Panc1 (cell line): ENCODE measurements at regions not wholly inside any gene's neighbourhood (a gene's known extent, or its start where the extent isn't known, plus 50 kb on each side); places are given as distances from the start of the nearest gene placed in this dataset.

Experiments used
- ATAC-seq: fragments of 200-7000 bp; cut with Tn5 transposase; 2 replicates; pipeline ENCODE4 v1.9.1; 2020; ENCODE audit warnings: mild to moderate bottlenecking, moderate library complexity
- BruUV-seq: library from RNA; stranded (reverse); fragments of 400-500 nt; replicated peaks from 2 replicates; lab custom pipeline; 2021; lab: Mats Ljungman, UMichigan
- CTCF ChIA-PET: fragments of 300-600 bp; sonication (Branson Sonifier 250); formaldehyde crosslinking; loops from one replicate; lab custom pipeline; 2022; ENCODE audit warnings: antibody characterized with exemption; lab: Charles Lee
- POLR2A ChIA-PET: fragments of 300-600 bp; sonication (Branson Sonifier 250); formaldehyde crosslinking; loops from one replicate; lab custom pipeline; 2022; ENCODE audit warnings: antibody characterized with exemption; lab: Charles Lee
- DNase-seq: peaks from one replicate; pipeline ENCODE4 v3.0.0-alpha.2; 2010; ENCODE audit warnings: low read depth, low spot score
- H3K27ac ChIP-seq: 2 replicates; pipeline ENCODE4 v1.5.1; 2011; ENCODE audit warnings: mild to moderate bottlenecking, low read length, inconsistent platforms
- H3K27me3 ChIP-seq: fragments of 200-500 bp; sonication (Bioruptor generic); 2 replicates; pipeline ENCODE4 v1.6.0; 2014; ENCODE audit warnings: low read length, inconsistent platforms; ENCODE audit not compliant: control insufficient read depth, insufficient read depth
- H3K36me3 ChIP-seq: fragments of 200-500 bp; sonication (Bioruptor generic); 2 replicates; pipeline ENCODE4 v1.5.1; 2014; ENCODE audit warnings: inconsistent platforms, mild to moderate bottlenecking, low read length, moderate library complexity; ENCODE audit not compliant: control insufficient read depth, insufficient read depth
- H3K4me1 ChIP-seq: 2 replicates; pipeline ENCODE4 v1.5.1; 2011; ENCODE audit warnings: inconsistent platforms, mild to moderate bottlenecking, low read length, moderate library complexity; ENCODE audit not compliant: control insufficient read depth, insufficient read depth
- H3K4me3 ChIP-seq, 2 experiments: 2 replicates each; pipeline ENCODE4 v1.5.1; 2011 to 2012; ENCODE audit warnings: low read depth in 2 of 2, low read length in 2 of 2, mild to moderate bottlenecking in 2 of 2, inconsistent platforms in 1 of 2, moderate library complexity in 1 of 2
- H3K9me3 ChIP-seq: fragments of 200-500 bp; sonication (Bioruptor generic); 2 replicates; pipeline ENCODE4 v1.5.1; 2014; ENCODE audit warnings: low read depth, mild to moderate bottlenecking, inconsistent platforms, low read length, moderate library complexity; ENCODE audit not compliant: control insufficient read depth, insufficient read depth
- CTCF ChIP-seq: fragments of 450-650 bp; IDR thresholded peaks from 2 replicates; pipeline ENCODE4 v1.5.1; 2017; ENCODE audit warnings: mild to moderate bottlenecking
- POLR2AphosphoS5 ChIP-seq: IDR thresholded peaks from 2 replicates; pipeline ENCODE4 v1.6.1; 2012; ENCODE audit warnings: mild to moderate bottlenecking, low read depth, low read length, moderate library complexity
- SIN3A ChIP-seq: IDR thresholded peaks from 2 replicates; pipeline ENCODE4 v1.6.1; 2012; ENCODE audit warnings: low read depth, mild to moderate bottlenecking, low read length, moderate library complexity, borderline replicate concordance; ENCODE audit not compliant: insufficient read depth
- TCF7L2 ChIP-seq: IDR thresholded peaks from 2 replicates; pipeline ENCODE4 v1.6.1; 2011; ENCODE audit warnings: mild to moderate bottlenecking, low read depth, low read length, inconsistent platforms
- in situ Hi-C: cut with HindIII; loops from 2 replicates; pipeline ENCODE4 v1.10.0; 2016; ENCODE audit warnings: low sequenced_read_pairs, low pct_unique_long_range_greater_than_20kb
- intact Hi-C: fragments of 100-400 bp; cut with micrococcal nuclease; formaldehyde crosslinking; loops from one replicate; pipeline ENCODE4 v1.10.0; 2022; ENCODE audit not compliant: unreplicated experiment
- TF ChIP-seq, protein P1 (sequence below), 2 experiments: IDR thresholded peaks; 2 replicates each; pipeline ENCODE4 v1.6.1; 2011 to 2012; ENCODE audit warnings: low read depth in 2 of 2, control low read depth in 1 of 2, low read length in 1 of 2, mild to moderate bottlenecking in 1 of 2, moderate library complexity in 1 of 2; ENCODE audit not compliant: insufficient read depth in 1 of 2

GRCh38 chr15:31433091-31433490 is 106.5 kb downstream of the KLF13 start:
- CTCF ChIA-PET, result interaction anchor here (0.6 kb wide), 1 partner anchor 9 kb away, joined by 6 read pairs; no protein-coding TSS in a partner anchor
- Histone ChIP-seq H3K27ac (no peak overlapping the region), H3K27me3 (no peaks in the 10 kb centered on the region), H3K4me1 (0 out of 2 replicates have a peak, but pooled peaks cover 3% of the 10 kb centered on the region), H3K4me3 (no peak overlapping the region), H3K9me3 (no peaks in the 10 kb centered on the region), H3K36me3 (no peaks in the 10 kb centered on the region)
- no peak for TF ChIP-seq TCF7L2
- TF ChIP-seq, protein P1, sequence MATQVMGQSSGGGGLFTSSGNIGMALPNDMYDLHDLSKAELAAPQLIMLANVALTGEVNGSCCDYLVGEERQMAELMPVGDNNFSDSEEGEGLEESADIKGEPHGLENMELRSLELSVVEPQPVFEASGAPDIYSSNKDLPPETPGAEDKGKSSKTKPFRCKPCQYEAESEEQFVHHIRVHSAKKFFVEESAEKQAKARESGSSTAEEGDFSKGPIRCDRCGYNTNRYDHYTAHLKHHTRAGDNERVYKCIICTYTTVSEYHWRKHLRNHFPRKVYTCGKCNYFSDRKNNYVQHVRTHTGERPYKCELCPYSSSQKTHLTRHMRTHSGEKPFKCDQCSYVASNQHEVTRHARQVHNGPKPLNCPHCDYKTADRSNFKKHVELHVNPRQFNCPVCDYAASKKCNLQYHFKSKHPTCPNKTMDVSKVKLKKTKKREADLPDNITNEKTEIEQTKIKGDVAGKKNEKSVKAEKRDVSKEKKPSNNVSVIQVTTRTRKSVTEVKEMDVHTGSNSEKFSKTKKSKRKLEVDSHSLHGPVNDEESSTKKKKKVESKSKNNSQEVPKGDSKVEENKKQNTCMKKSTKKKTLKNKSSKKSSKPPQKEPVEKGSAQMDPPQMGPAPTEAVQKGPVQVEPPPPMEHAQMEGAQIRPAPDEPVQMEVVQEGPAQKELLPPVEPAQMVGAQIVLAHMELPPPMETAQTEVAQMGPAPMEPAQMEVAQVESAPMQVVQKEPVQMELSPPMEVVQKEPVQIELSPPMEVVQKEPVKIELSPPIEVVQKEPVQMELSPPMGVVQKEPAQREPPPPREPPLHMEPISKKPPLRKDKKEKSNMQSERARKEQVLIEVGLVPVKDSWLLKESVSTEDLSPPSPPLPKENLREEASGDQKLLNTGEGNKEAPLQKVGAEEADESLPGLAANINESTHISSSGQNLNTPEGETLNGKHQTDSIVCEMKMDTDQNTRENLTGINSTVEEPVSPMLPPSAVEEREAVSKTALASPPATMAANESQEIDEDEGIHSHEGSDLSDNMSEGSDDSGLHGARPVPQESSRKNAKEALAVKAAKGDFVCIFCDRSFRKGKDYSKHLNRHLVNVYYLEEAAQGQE (IDR thresholded peaks at IDR 0.05; ENCODE audit: insufficient read depth in 1 of 2, low read depth in 2 of 2, low read length in 1 of 2), result no peak
- no peak for TF ChIP-seq POLR2AphosphoS5
- TF ChIP-seq CTCF, result no peak
- no peak for TF ChIP-seq SIN3A
- in situ Hi-C loops, result no loop called here
- POLR2A ChIA-PET, result no interaction called here
- DNase-seq (no peak), ATAC-seq (no peak)
- intact Hi-C loops, result no loop called here
- no TSS peak for BruUV-seq

GRCh38 chr15:31433574-31433973 is 106.9 kb downstream of the KLF13 start:
- ChIA-PET CTCF (no interaction called here), POLR2A (no interaction called here)
- H3K9me3 ChIP-seq, result no peaks in the 10 kb centered on the region
- H3K27me3 ChIP-seq, result no peaks in the 10 kb centered on the region
- intact Hi-C loops (no loop called here), in situ Hi-C loops (no loop called here)
- DNase-seq (no peak), ATAC-seq (no peak)
- H3K36me3 ChIP-seq, result no peaks in the 10 kb centered on the region
- 0 out of 2 replicates have a peak, but pooled peaks cover 3% of the 10 kb centered on the region for H3K4me1 ChIP-seq
- BruUV-seq, result no TSS peak
- TF ChIP-seq CTCF (no peak), TCF7L2 (no peak), SIN3A (no peak), POLR2AphosphoS5 (no peak)
- TF ChIP-seq, protein P1 (IDR thresholded peaks at IDR 0.05; ENCODE audit: insufficient read depth in 1 of 2, low read depth in 2 of 2, low read length in 1 of 2), result no peak
- no peak overlapping the region for H3K4me3 ChIP-seq
- no peak overlapping the region for H3K27ac ChIP-seq
